CD4-positive, alpha-beta T cell treated with Interleukin-17A for 4 hours (primary cell): ENCODE measurements at regions not wholly inside any gene's neighbourhood (a gene's known extent, or its start where the extent isn't known, plus 50 kb on each side); places are given as distances from the start of the nearest gene placed in this dataset.

Experiments used
- DNase-seq: peaks from one replicate; pipeline ENCODE4 v3.0.0-alpha.2; 2020; ENCODE audit warnings: mixed read lengths

DNA sequence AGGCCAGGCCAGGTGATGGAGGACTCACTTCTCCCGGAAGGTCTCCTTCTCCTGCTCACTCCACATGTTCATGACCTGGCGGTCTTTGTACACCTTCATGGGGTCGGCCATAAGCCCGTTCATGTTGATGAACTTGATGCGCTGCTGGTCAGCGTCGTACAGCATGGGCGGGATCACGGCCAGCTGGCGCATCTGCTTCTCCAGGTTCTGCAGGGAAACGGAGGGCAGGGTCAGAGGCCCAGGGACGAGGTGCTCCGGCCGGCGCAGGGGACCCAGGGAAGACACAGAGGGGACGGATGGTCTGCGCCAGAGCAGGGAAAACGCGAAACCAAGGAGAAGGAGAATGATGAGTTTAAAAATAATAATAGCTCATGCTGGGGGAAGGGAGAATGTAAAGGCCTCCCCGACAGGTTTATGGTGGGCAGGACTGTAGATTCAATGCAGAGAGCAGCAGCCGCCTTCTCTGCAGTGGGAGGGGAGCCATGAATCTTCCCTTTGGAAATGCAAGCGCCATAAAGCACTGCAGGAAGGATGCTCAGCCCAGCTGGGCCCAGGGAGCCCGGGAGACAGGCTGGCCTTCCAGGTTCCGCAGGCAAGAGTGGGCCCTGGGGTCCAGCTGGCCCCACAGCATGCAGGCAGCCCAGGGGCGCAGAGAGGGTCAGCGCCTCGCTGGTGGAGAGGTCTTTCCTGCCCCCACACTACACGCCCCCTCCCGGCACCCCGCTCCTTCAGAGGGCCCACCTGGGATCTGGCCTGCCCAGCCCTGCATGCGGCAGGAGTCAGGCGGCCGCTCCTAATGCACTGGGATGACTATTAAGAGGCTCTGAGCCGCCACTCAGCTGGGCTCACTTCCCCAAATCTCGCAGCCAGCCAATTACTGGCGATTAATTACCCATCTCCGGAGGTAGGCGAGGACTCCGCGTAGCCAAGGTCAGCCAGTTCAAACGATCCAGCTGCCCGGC, 132.0 kb downstream of the RFLNA start:
- no peak for DNase-seq

DNA sequence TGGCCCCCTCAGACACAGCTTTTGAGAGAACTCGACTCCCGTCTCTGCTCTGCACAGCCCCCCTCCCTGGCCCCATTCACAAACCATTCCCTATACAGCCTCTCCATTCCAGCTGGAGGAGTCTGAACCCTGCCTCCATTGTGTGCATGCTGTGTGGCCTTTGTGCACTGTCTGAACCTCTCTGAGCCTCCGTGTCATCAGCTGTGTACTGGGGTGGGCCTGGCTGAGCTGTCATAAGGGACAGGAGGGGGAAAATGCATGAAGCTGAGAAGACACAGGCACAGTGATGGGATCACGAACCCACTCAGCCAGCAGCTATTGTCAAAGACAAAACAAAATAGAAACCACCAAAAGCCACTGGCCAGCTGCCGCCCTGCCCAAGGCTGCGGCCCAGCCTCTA, 130.8 kb downstream of the RFLNA start:
- no peak for DNase-seq

DNA sequence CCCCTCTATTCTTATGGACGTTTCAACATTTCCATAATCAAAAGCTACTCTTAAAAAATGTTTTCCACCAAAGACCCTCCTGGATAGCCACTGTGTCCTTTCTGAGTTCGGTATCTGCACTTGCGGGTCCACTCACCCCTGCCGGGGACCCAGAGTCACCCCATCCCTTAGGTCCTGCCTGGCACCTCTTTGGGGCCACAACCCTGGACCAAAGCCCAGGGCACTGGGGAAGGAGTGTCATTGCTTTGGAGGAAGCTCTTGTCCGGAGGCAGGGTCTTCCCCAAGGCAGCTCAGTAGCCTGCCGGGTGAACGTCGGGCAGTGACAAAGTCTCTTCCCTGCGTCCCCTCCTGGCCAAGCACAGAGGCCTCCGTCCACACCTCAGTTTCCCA, 129.6 kb downstream of the RFLNA start:
- no peak for DNase-seq

DNA sequence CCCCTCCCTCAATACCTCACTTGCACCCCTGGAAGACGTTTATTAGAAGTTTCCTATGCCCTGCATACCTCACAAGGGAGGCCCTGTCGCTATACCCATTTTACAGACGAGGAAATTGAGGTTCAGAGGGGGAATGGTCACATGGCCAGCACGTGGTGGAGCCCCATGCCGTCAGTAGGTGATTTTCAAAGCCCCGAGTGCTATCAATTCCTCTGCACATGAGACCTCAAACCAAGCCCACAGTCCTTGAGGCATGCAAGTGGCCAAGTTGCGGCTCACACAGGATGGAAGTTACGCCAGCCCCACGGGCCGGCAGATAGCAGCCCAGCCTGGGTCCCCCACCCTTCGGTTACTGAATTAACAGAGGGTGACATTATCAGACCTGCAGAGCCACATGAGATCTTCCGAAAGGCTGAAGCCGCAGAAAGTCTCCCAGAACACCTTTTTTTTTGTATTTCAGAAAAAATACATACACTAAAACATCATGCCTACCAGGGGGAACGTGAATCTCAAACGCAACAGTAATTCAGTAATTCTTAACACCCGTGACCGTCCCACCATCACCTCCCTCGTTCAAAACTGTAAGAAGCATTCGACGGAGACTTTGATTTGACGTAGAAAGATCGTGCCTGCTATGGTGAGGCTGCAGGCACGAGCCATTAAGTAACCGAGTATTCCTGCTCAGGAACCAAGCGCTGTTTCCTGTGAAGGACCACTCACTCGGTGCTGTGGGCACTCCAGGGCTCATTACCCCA, 129.0 kb downstream of the RFLNA start:
- no peak for DNase-seq

DNA sequence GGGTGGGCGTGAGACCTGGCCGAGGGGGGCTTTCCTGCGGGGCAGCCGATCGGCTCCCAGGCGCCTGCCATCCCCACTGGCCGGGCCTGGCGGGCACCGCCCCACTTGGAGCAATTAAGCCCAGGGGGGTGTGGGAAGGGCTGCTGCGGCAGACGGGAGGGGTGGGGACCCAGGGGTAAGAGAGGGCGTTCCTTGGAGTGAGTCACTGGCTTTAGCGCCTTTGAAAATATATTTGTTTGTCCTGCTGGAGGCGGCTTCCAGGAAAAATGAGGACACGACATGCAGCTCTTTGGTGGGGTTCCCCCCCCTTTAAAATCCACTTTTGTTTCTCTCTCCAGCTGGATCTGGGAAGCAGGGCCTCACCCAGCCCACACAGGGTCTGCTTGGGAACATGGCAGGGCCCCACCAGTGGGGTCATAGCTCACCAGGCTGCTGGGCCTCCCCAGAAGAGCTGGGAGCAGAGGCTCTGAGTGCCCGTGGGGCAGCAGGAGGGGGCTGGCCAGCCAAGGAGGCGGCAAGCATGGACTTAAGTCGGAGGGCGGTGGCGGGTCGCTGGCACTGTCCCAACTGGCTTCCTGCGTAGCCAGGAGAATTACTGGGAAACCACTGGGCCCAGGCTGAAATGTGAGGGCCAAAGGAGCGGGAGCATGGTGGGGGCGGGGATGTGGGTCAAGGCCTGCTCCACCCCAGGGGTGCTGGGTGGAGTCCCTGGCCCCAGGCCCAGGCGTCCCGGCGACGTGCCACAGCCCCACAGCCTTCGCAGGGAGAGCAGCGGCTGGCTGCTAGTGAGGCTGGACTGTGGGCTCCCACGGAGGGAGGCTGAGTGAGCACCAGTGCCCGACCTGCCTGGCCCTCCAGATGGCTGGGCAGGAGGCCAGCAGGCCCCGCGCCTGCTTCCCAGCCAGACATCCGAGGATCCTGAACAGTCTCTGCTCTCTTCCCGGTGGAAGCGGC, 128.0 kb downstream of the RFLNA start:
- DNase-seq, result no peak

DNA sequence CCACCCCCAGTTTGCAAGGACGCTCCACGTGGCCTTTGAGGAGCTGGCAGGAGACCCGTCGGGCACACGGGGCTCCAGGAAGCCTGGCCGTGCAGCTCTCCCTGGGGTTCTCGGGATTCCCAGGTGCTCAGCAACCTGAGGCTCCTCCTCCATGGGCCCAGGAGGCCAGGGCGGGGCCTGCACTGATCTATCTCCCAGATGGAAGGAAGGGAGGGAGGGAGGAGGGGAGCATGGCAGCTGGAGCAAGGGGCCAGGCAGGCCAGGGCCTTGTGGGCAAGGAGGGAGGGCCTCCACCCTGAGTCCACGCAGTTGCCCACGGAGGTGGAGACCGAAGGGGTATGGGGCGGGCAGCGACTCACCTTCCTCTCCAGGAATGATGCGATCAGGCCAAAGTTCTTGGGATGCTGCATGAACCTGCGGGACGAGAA, 127.3 kb downstream of the RFLNA start:
- no peak for DNase-seq

DNA sequence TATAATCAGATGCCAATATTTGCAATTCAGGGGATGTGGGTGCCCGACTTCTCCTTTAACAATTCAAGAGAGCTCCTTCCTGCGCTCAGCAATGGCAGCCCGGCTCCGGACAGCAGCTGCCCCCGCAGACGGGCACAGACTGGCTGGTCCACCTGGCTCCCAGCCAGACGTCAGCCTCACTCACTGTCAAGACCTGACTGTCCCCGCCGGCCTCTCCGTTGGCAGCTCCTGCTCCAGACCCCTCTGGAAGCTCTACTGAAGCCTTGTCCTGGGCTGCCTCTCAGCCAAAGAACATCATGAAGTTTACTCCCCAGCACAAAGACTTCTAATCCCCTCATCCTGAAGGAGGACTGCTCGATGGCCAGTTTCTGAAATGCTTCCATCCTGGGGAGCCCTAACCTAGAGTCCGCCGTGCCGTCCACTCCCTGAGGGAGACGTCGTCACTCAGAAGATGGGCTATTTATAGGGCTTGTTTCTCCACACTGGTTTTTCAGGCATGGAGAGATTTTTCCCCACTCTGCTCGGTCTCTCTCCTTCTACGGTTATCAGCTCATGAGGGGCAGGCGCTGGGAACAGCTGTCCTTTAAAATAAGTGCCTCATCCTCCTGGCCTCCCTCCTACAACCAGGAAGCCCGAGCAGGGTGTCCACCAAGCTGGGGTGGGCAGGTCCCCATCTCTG, 126.2 kb downstream of the RFLNA start:
- DNase-seq, result no peak

DNA sequence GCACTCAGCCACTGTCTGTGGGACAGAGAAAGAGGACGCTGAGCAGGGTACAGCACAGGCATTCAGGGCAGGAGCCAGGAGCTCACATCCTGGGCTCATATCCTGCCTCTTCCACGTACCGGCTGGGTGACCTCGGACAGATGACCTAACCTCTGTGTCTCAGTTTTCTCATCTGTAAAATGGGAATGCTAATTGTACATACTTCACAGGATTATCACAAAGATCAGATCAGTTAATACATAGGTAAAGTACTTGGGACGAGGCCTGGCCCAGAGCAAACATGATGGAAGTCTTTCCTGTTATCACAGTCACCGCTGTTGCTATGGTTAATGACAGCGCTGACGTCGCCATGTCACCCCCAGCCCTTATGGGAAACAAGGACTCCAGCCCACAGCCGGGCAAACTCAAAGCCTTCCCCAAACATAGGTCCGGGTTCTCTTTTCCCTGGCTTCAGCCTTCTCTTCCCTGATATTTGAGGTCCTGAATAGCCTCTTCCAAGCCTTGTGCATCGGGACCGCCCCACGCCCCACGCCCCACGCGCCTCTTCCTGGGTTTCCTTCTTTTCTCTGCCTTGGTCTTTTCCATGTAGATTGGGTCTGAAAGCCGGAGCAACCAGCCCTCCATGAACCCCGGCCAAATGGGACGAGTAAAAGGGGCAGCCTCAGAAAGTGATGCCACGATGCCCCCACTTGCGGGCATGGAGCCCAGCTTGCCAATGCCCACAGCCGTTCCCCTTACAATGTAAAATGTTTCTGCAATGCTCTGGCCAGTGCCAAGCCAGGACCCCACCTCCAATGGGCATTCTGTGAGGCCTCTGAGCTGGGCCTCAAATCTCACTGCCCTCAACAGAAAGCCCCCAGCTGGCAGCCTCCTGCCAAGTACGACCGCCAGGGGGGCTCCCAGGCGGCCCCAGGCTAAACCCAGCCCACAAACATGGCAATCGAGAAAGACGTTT, 125.4 kb downstream of the RFLNA start:
- no peak for DNase-seq

DNA sequence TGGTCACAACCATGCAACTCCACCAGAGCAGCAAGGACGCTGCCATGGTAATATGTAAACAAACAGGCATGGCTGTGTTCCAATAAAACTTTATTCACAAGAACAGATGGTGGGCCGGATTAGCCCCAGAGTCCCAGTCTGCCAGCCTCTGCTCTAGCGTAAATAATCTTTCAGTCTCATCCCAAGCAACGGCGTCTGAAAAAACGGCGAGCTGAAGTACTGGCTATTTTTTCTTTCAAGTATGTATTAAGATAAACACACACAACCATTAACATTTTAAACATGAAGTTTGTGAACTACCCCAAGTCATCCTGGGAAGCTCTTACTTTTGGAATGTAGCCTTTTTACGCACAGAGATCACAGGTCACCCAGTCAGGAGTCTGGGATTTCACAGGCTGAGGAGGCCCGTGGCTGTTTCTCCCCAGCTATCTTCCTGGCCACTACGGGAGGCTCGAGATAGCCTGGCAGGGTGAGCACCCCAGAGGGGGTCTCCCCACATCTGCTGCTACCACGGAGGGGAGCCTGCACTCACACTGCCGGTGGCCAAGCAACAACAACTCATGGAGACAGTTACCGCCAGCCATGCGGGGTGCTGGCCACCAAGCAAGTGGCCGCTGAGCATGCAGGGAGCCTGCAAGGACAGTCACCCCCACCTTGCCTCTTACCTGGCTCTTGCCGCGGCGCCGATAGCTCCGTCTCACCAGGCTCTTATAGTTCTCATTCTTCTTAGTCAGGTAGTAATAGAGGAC, 124.6 kb downstream of the RFLNA start:
- no peak for DNase-seq

DNA sequence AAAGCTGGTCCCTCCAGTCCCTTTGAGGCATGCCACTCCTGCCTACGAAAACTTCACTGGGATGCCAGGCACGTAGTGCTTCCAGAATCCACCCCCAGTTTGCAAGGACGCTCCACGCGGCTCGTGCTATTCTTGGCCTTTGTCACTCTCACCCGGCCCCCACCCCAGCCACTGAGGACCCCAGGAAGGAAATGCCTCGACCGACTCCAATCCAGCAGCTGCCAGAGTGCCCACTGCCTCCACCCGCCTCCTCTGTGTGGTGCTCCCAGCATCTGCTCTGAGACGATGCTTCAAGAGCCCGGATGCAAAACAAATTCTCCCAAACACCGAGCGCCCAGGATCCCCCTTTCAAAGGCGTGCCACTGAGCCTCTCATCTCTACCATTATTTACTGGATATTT, 123.9 kb downstream of the RFLNA start:
- DNase-seq, result no peak

DNA sequence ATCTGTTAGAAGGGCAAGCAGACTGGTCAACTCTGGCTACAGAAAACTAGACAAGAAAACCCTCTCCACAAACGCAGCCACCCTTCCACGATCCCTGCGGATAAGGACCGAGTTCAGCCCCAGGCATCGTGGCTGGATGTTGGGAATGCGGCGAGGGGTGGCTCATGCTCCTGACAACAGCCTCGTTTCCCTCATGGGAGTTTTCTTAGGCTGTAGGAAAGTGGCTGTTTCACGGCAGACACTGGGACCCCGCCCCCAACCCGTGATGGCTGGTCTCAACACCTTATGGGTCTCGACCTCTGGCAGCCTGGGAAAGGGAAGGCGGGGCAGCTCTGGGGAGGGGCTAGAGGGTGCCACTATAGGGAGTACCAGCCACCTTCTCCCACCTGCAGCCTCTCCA, 123.3 kb downstream of the RFLNA start:
- DNase-seq, result no peak

DNA sequence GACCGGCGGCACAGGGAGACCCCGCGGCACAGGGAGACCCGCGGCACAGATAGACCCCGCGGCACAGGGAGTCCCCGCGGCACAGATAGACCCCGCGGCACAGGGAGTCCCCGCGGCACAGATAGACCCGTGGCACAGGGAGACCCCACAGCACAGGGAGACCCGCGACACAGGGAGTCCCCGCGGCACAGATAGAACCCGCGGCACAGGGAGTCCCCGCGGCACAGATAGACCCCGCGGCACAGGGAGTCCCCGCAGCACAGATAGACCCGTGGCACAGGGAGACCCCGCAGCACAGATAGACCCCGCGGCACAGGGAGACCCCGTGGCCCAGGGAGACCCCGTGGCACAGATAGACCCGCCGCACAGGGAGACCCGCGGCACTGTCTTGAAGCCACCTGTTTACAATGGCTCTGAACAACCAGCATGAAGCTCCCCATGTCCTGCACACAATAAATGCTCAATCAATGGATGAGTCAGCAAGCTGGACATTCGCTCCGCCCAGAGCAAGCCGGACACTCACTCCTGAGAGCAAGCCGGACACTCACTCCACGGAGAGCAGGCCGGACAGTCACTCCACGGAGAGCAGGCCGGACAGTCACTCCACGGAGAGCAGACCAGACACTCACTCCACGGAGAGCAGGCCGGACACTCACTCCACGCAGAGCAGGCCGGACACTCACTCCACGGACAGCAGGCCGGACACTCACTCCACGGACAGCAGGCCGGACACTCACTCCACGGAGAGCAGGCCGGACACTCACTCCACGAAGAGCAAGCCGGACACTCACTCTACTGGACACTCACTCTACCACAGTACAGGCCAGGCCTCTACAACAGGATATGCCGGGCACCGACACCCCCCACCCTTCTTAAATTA, 121.9 kb downstream of the RFLNA start:
- DNase-seq, result no peak

DNA sequence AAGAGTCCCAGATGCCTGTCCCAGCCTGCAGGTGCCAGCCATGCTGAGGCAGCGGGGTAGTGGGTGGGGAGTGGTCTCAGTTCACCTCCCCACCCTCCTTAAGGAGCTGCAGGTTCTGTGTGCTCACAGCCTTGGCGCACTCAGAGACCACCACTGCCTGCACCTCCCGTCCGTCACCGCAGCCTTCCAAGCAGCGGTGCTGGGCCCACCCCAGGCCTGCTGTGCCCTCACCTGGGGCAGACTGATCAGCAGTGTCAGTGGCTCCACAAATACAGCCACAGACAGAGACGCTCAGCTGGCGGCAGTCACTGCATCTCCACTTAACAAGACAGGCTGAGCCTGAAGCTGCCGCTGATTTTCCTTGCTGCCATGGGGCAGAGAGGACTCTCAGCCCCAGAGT, 120.2 kb downstream of the RFLNA start:
- no peak for DNase-seq

DNA sequence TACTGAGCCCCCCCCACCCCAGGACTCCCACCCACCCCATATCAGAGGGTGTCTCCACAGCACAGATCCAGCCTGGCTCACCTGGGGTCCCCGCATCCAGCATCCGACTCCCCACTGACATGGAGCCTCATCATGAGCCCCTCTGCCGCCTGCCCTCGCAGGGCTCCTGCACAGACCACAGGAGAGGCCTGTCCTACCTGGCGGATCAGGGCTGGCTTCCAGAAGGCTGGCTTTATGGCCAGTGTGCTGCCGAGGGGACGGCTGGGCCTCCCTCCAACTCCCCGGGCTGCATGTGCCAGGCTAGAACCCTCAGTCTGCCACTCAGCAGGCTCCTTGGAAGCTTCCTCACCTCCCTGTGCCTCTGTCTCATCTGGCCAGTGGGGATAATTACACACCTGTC, 119.0 kb downstream of the RFLNA start:
- no peak for DNase-seq

DNA sequence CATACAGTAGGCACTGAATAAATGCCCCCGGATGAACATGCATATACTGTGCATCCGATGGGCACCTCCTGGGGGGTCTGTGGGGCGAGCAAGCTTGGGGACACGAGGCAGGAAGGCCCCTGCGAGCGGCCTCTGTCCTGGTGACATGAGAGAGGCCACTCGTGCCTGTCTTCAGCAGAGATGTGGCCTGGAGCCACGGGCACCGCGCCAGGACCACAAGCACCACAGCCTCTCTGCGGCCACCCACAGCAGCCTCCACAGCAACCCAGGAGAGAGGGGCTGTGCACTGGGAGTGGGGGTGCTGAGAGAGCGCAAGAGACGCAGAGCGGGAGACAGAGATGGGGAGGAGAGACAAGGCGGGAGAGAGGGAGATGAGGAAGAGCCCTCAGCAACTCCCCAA, 118.5 kb downstream of the RFLNA start:
- DNase-seq, result no peak

DNA sequence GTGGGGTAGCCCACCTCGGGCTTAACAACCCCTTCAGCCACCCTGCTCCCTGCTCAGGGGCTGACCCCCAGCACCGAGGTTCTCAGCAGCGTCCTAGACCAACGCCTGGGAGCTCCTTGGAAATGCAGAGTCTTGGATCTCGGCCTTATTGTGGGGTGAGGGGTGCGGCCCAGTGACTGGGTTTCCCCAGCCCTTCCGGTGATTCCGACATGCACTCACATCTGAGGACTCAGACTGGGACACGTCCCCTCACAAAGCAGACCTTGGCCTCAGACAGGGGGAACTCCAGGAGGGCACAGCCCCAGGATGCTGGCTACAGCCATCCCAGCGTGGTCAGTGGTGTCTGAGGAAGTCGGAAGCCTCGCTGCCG, 117.7 kb downstream of the RFLNA start:
- no peak for DNase-seq

DNA sequence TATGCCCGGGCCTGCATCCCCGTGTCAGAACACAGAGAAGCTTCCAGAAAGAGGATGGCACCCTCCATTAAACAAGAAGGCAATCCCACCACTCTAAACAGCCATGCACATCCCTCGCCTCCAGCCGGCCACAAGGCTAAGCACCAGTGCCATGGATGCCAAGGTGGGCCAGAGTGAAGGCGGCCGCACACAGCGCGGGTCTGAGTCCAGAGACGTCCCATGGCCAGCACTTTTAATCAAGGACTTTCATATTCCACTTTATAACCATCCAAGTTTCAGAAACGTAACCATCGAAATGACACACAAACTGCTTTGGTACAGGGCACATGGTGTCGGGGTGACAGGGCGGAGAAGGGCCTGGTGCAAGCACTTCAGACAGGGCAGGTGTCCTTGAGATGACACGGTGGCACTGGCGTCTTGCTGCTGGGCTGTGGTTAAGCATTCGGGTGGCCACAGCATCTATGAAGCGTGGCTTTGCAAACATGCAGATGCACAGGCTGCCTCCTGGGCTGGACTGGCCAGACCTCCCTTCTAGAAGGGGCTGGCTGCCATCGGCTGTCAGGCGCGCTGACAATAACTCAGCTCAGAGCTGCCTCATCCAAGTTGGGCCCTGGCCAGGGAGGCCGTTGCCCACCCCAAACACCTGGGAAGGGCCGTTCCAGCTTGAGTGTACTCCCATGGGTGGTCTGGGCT, 117.2 kb downstream of the RFLNA start:
- DNase-seq, result no peak

DNA sequence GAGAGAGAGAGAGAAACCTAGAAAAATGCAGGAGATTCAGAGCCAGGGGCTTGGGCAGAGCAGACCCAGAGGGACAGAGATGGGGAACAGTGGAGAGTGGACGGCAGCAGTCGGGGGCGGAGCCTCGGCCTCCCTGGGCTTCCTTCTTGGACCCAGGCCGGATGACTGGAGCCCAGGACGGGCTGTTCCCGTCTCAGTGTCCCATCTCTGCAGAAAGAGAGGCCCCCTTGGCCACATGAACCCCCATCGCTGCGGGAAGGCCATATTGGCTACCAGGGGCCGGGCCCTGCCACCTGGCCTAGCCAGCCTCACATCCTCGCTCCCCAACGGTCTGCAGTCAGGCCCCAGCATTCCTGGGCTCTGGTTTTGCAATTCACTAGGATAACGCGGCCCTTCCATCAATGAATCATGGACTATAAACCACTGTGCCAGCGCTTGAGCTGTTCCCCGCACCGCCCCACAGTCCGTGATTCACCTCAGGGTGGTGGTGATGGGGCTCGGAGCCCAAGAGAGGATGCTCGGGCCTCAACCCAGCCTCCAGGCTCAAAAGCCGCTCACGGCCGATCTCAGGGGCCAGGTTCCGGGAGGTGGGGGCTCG, 116.5 kb downstream of the RFLNA start:
- DNase-seq, result no peak
